GM13976 (cell line): ENCODE measurements at regions not wholly inside any gene's neighbourhood (a gene's known extent, or its start where the extent isn't known, plus 50 kb on each side); places are given as distances from the start of the nearest gene placed in this dataset.

ENCODE experiments used
- DNase-seq: peaks from one replicate; pipeline ENCODE4 v3.0.0; 2012; ENCODE audit warnings: low spot score
- CTCF ChIP-seq: IDR thresholded peaks from 2 replicates; pipeline ENCODE4 v1.5.1; 2012; ENCODE audit warnings: borderline replicate concordance, mild to moderate bottlenecking; ENCODE audit not compliant: insufficient read depth; ENCODE audit errors: extremely low read depth, missing control alignments, control extremely low read depth
- in situ Hi-C: fragments of 300-500 bp; cut with MboI; formaldehyde crosslinking; loops from one replicate; pipeline ENCODE4 v1.12.0; 2022; ENCODE audit warnings: low sequenced_read_pairs, mixed read lengths, inconsistent platforms; ENCODE audit not compliant: unreplicated experiment

GRCh38 chr14:58735596-58735995, 97.8 kb downstream of the DACT1 start:
- DNase-seq = no peak
- TF ChIP-seq CTCF = no peak
- in situ Hi-C loops = no loop called here

GRCh38 chr14:58736606-58737005, 98.8 kb downstream of the DACT1 start:
- DNase-seq = no peak
- no peak for TF ChIP-seq CTCF
- in situ Hi-C loops = no loop called here

- no peak for TF ChIP-seq CTCF
- in situ Hi-C loops = no loop called here
- DNase-seq = no peak
Measured at GRCh38 chr14:58737511-58737910, 99.7 kb downstream of the DACT1 start.

- in situ Hi-C loops = no loop called here
- TF ChIP-seq CTCF = no peak
- DNase-seq = no peak
Measured at GRCh38 chr14:58738189-58738836, 100.6 kb downstream of the DACT1 start.

GRCh38 chr14:58738876-58739275, 101.1 kb downstream of the DACT1 start:
- in situ Hi-C loops = no loop called here
- TF ChIP-seq CTCF = no peak
- no peak for DNase-seq

- no peak for TF ChIP-seq CTCF
- no peak for DNase-seq
- in situ Hi-C loops = no loop called here
Measured at GRCh38 chr14:58739674-58740073, 101.9 kb downstream of the DACT1 start.

- in situ Hi-C loops = no loop called here
- no peak for TF ChIP-seq CTCF
- DNase-seq = no peak
Measured at GRCh38 chr14:58740379-58740935, 102.7 kb downstream of the DACT1 start.
